ENCODE measurements at regions not wholly inside any gene's neighbourhood (a gene's known extent, or its start where the extent isn't known, plus 50 kb on each side); places are given as distances from the start of the nearest gene placed in this dataset.

DNA sequence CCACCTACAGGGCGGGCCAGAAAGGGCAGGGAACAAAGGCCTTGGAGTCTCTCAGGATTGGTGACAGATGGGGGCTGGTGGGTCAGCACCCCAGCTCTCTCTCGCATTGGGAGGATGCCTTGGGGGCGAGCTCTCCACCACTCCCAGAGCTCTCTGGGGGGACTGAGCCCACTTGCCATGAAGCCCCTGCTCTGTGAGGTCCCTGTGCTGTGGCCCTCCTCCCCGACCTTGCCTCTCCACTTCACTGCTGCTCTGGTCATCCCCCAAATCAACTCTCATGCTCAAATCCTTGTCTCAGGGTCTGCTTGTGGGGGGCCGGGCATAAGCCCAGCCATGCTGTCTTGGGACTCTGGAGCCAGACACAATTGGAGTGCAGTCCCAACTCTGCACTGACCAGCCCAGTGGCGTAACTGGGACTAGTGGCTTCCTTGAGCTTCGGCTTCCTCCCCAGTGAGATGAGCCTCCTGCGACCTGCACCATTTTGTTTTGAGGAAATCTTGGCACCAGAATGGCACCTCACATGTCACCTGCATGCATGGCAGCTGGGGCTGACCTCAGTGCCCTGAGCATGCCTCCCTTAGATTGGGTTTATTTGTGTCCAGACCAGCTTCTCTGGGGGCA lies 184.5 kb downstream of the IRF8 start:
- H3K9me3 ChIP-seq = no peaks in the 10 kb centered on the region
- no peak overlapping the region for H3K27ac ChIP-seq
- peaks cover 30% of the 10 kb centered on the region for H3K27me3 ChIP-seq
- TF ChIP-seq, protein P1, sequence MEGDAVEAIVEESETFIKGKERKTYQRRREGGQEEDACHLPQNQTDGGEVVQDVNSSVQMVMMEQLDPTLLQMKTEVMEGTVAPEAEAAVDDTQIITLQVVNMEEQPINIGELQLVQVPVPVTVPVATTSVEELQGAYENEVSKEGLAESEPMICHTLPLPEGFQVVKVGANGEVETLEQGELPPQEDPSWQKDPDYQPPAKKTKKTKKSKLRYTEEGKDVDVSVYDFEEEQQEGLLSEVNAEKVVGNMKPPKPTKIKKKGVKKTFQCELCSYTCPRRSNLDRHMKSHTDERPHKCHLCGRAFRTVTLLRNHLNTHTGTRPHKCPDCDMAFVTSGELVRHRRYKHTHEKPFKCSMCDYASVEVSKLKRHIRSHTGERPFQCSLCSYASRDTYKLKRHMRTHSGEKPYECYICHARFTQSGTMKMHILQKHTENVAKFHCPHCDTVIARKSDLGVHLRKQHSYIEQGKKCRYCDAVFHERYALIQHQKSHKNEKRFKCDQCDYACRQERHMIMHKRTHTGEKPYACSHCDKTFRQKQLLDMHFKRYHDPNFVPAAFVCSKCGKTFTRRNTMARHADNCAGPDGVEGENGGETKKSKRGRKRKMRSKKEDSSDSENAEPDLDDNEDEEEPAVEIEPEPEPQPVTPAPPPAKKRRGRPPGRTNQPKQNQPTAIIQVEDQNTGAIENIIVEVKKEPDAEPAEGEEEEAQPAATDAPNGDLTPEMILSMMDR (IDR thresholded peaks at IDR 0.05) = no peak
- H3K36me3 ChIP-seq = no peaks in the 10 kb centered on the region
- no peak overlapping the region for H3K4me3 ChIP-seq (ENCODE audit: low read depth in 1 of 2, low read length in 1 of 2)
- H3K4me1 ChIP-seq (ENCODE audit: control insufficient read depth in 1 of 2, insufficient read depth in 1 of 2, low read depth in 1 of 2, low read length in 1 of 2) = no peaks in the 10 kb centered on the region

- Histone ChIP-seq H3K27ac (no peak overlapping the region), H3K4me3 (ENCODE audit: low read depth in 1 of 2, low read length in 1 of 2) (no peak overlapping the region), H3K9me3 (no peaks in the 10 kb centered on the region), H3K27me3 (peaks cover 18% of the 10 kb centered on the region), H3K4me1 (ENCODE audit: control insufficient read depth in 1 of 2, insufficient read depth in 1 of 2, low read depth in 1 of 2, low read length in 1 of 2) (no peaks in the 10 kb centered on the region), H3K36me3 (no peaks in the 10 kb centered on the region)
- TF ChIP-seq, protein P1 (IDR thresholded peaks at IDR 0.05) = no peak
These were observed 186.2 kb downstream of the IRF8 start for GRCh38 chr16:86085161-86085611.

DNA sequence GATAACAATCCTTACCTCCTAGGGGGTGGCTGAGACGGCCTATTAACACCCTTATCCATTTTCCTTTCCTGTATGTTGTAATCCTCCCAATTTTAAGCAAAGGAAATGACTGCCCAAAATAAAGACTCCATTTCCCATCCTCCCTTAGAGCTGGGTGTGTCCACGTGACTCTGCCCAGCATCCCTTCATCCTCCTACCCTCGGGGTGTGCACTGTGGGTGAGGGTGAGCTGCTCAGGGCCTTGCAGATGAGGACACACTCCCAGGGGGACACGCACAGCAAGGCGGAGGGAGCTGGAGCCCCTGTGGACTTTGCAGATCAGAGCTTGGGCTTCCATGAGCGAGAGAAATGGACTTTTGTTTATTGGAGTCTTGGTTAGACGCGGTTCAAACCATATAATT lies 186.8 kb downstream of the IRF8 start:
- H3K27ac ChIP-seq = no peak overlapping the region
- no peak overlapping the region for H3K4me3 ChIP-seq (ENCODE audit: low read depth in 1 of 2, low read length in 1 of 2)
- H3K27me3 ChIP-seq = peaks cover 13% of the 10 kb centered on the region
- TF ChIP-seq, protein P1 (IDR thresholded peaks at IDR 0.05) = no peak
- H3K36me3 ChIP-seq = no peaks in the 10 kb centered on the region
- no peaks in the 10 kb centered on the region for H3K9me3 ChIP-seq
- H3K4me1 ChIP-seq (ENCODE audit: control insufficient read depth in 1 of 2, insufficient read depth in 1 of 2, low read depth in 1 of 2, low read length in 1 of 2) = no peaks in the 10 kb centered on the region

GRCh38 chr16:86086471-86086870 lies 187.5 kb downstream of the IRF8 start:
- Histone ChIP-seq H3K36me3 (no peaks in the 10 kb centered on the region), H3K27ac (no peak overlapping the region), H3K4me3 (ENCODE audit: low read depth in 1 of 2, low read length in 1 of 2) (no peak overlapping the region), H3K9me3 (no peaks in the 10 kb centered on the region), H3K4me1 (ENCODE audit: control insufficient read depth in 1 of 2, insufficient read depth in 1 of 2, low read depth in 1 of 2, low read length in 1 of 2) (no peaks in the 10 kb centered on the region), H3K27me3 (peaks cover 7% of the 10 kb centered on the region)
- TF ChIP-seq, protein P1 (IDR thresholded peaks at IDR 0.05) = no peak

DNA sequence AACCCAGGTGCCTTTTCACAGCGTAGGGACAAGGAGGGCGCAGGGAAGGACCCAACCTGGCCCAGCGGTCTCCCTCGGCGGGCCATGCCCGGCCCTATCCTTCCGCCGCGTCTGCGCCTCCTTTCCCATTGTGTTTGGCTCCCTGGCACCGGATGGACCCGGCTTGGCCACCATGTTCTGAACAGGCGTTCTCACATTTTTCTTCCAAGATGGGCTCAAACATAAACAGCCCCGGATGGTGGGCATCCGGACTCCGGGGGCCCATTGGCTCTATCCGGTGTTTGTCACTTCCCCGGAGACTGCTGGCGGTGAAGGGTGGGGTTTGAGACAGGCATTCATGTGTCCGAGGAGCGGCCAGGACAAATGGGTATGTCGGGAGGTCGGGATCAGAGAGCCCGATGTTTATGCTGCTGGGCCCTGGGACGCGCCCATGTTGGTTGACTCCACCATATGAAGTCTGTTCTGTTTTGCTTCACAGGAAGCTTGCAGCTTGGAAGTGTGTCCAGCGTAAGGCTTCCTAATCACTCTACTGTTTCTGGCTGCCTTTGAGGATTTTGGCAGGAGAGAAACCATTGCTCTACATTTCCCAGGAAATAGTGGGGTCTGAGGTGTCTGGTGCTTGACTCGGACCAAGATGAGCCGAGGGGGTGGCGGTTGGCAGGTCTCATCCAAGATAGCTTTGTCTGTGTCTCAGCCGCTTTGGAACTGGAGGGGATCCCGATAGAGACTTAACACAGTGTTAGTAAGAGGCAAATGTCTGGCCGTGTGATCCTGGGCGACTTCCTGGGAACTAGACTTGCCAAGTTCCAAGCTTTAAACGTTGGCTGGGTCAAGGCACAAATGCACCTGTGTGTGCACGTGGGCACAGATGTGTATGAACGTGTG lies 188.3 kb downstream of the IRF8 start:
- H3K36me3 ChIP-seq = no peaks in the 10 kb centered on the region

More for the DNA sequence above, 188.3 kb downstream of the IRF8 start:
- H3K9me3 ChIP-seq = no peaks in the 10 kb centered on the region
- H3K27ac ChIP-seq = no peak overlapping the region
- no peak overlapping the region for H3K4me3 ChIP-seq (ENCODE audit: low read depth in 1 of 2, low read length in 1 of 2)
- TF ChIP-seq, protein P1 (IDR thresholded peaks at IDR 0.05) = no peak
- peaks cover 6% of the 10 kb centered on the region for H3K27me3 ChIP-seq
- no peaks in the 10 kb centered on the region for H3K4me1 ChIP-seq (ENCODE audit: control insufficient read depth in 1 of 2, insufficient read depth in 1 of 2, low read depth in 1 of 2, low read length in 1 of 2)

All from neutrophil (primary cell).